Fibroblast of pulmonary artery (primary cell): ENCODE measurements at regions not wholly inside any gene's neighbourhood (a gene's known extent, or its start where the extent isn't known, plus 50 kb on each side); places are given as distances from the start of the nearest gene placed in this dataset.

ENCODE experiments used
- DNase-seq: peaks from one replicate; pipeline ENCODE4 v3.0.0-alpha.2; 2010; ENCODE audit warnings: low read depth
- H3K4me3 ChIP-seq: replicated peaks from 2 replicates; pipeline ENCODE4 v1.5.1; 2011; ENCODE audit warnings: low read depth, mild to moderate bottlenecking, control low read depth, low read length, moderate library complexity
- CTCF ChIP-seq: IDR thresholded peaks from 2 replicates; pipeline ENCODE4 v1.5.1; 2011; ENCODE audit warnings: mild to moderate bottlenecking, control low read depth, low read length, inconsistent platforms; ENCODE audit errors: missing control alignments

- DNase-seq, result peak; percentile 35
- H3K4me3 ChIP-seq, result no peak overlapping the region
- TF ChIP-seq CTCF, result no peak
Observed at GRCh38 chr1:178629252-178630154, 95.5 kb upstream of the RALGPS2 start.

DNA sequence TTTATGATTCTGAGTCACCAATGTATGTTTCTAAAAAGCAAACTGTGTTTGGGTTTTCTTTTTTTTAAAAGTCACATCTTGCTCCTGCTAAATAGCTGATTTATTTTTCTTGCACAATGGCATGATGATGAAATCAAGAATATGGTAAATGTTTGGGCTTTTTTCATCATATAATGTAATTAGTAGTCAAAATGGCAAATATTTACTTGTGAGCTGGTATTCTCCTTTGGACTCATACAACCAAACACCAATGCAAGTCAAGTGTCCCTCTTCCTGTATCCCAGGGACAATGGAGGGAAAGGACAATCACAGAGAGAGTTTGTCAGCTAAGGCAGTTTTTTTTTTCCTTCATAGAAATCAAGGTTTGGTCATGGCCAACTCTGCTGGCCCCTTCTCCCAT is 94.6 kb upstream of the RALGPS2 start:
- no peak overlapping the region for H3K4me3 ChIP-seq
- no peak for DNase-seq
- TF ChIP-seq CTCF, result no peak

- H3K4me3 ChIP-seq, result no peak overlapping the region
- no peak for DNase-seq
- no peak for TF ChIP-seq CTCF
Observed at GRCh38 chr1:178632653-178633052, 92.4 kb upstream of the RALGPS2 start.

- H3K4me3 ChIP-seq, result no peak overlapping the region
- TF ChIP-seq CTCF, result no peak
- DNase-seq, result peak; percentile 30
Observed at GRCh38 chr1:178633056-178633455, 92.0 kb upstream of the RALGPS2 start.

DNA sequence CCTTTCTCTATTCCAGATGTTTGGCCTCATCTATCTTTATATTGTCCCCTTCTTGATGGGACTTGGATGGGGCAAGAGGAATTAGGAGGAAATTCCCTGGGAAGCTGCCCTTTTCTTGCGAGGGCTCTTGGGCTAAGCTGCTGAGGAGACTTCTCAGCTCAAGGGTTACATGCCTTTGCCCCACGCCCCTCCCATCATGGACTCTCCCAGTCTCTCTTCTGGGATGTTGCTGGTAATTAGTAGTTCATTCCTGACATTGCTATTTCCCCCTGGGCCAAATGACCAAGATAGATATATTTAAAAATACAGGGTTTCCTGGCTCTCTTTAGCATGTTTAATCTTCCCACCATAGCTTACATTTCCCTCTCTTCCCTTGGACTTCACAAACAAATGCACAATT is 90.6 kb upstream of the RALGPS2 start:
- H3K4me3 ChIP-seq, result no peak overlapping the region
- DNase-seq, result no peak
- no peak for TF ChIP-seq CTCF

GRCh38 chr1:178637841-178638240 is 87.2 kb upstream of the RALGPS2 start:
- no peak for DNase-seq
- TF ChIP-seq CTCF, result no peak
- no peak overlapping the region for H3K4me3 ChIP-seq

GRCh38 chr1:178639326-178639725 is 85.7 kb upstream of the RALGPS2 start:
- no peak for DNase-seq
- TF ChIP-seq CTCF, result no peak
- no peak overlapping the region for H3K4me3 ChIP-seq
